ENCODE measurements at regions not wholly inside any gene's neighbourhood (a gene's known extent, or its start where the extent isn't known, plus 50 kb on each side); places are given as distances from the start of the nearest gene placed in this dataset.

DNA sequence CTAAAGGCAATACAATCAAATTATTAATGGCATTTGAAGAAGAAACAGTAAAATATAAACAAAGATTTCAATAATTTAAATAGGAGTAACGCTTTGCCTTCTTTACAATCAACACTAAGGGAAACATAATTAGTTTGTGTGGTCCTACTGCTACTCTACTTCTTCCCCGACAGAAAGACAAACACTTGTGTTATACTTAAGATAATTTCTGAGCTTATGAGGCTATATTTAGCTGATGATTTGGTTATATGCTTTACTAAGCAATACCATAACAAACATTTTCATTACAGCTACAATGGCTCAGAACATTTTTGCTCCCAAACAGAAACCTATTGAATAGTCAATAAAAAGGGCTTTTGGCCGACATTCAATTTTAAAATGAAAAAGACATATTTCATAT is 1217.2 kb upstream of the GJE1 start:
- H3K4me1 ChIP-seq: no peaks in the 10 kb centered on the region
- DNase-seq: no peak
- no peak for TF ChIP-seq POLR2A (IDR thresholded peaks at IDR 0.05)
- no peak for TF ChIP-seq CTCF (IDR thresholded peaks at IDR 0.05)
- no peak overlapping the region for H3K4me3 ChIP-seq
- no peaks in the 10 kb centered on the region for H3K27me3 ChIP-seq
- no peaks in the 10 kb centered on the region for H3K36me3 ChIP-seq
- WGBS, 2 donors: 68 to 70% methylated on average over 3 of the region's 3 CpGs
- no peaks in the 10 kb centered on the region for H3K9me3 ChIP-seq
- intact Hi-C loops (cut with DNase I): no loop called here
- no peak overlapping the region for H3K27ac ChIP-seq

- DNase-seq: no peak
- Histone ChIP-seq H3K4me3 (no peak overlapping the region), H3K4me1 (no peaks in the 10 kb centered on the region), H3K9me3 (no peaks in the 10 kb centered on the region), H3K27ac (no peak overlapping the region), H3K27me3 (no peaks in the 10 kb centered on the region), H3K36me3 (no peaks in the 10 kb centered on the region)
- intact Hi-C loops (cut with DNase I): no loop called here
- no peak for TF ChIP-seq CTCF (IDR thresholded peaks at IDR 0.05)
- no peak for TF ChIP-seq POLR2A (IDR thresholded peaks at IDR 0.05)
- WGBS, 2 donors: 32 to 52% methylated on average over 1 of the region's 1 CpG
Observed at GRCh38 chr6:140915103-140915502, 1217.6 kb upstream of the GJE1 start.

DNA sequence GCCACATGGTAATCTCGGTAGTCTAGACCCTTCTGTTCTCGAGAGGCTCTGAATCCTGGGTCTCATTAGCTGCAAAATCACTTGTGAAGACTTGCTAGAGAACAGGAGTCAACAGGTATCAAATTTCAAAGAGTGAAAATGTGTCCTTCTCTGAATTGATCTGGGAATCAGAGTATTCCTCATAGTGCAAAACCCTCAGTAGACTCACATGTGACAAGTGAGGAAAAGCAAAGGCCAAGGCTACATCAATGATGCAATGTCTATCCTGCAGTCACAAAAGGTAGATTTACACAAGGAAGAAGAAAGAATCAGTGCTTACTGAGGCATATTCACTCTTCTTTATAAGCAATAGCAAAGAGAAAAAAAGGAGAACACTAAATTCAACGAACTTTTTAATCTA is 1220.0 kb upstream of the GJE1 start:
- no peaks in the 10 kb centered on the region for H3K4me1 ChIP-seq
- H3K9me3 ChIP-seq: no peaks in the 10 kb centered on the region
- no peak for TF ChIP-seq CTCF (IDR thresholded peaks at IDR 0.05)
- TF ChIP-seq POLR2A (IDR thresholded peaks at IDR 0.05): no peak
- DNase-seq: no peak
- no peak overlapping the region for H3K4me3 ChIP-seq
- intact Hi-C loops (cut with DNase I): no loop called here
- no peaks in the 10 kb centered on the region for H3K27me3 ChIP-seq
- 50 to 61% methylated on average over 3 of the region's 3 CpGs for WGBS, 2 donors
- no peaks in the 10 kb centered on the region for H3K36me3 ChIP-seq
- no peak overlapping the region for H3K27ac ChIP-seq

DNA sequence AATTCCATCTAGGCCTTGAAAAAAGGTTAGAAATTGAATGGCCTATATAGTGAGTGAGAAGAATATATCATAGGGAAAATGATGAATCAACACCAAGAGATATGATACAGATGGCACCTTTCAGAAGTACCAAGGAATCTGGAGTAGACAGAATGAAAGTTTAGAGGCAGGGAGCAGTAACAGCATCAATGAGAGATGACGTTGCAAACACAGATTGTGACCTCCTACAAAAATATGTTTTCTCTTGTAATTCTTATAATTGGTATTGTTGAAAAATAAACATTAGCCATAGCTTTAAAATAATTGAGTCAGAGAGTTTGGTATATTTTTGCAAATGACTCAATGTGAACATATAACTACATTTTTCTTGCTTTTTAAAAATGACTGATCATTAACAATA is 1223.1 kb upstream of the GJE1 start:
- no peak overlapping the region for H3K4me3 ChIP-seq
- no peaks in the 10 kb centered on the region for H3K9me3 ChIP-seq
- no peak overlapping the region for H3K27ac ChIP-seq
- no peak for DNase-seq
- H3K36me3 ChIP-seq: no peaks in the 10 kb centered on the region
- H3K27me3 ChIP-seq: no peaks in the 10 kb centered on the region
- TF ChIP-seq POLR2A (IDR thresholded peaks at IDR 0.05) (no peak), CTCF (IDR thresholded peaks at IDR 0.05) (no peak)
- WGBS, 2 donors: 64 to 81% methylated on average over 1 of the region's 1 CpG
- intact Hi-C loops (cut with DNase I): no loop called here
- no peaks in the 10 kb centered on the region for H3K4me1 ChIP-seq

GRCh38 chr6:140909156-140909555 is 1223.6 kb upstream of the GJE1 start:
- no peaks in the 10 kb centered on the region for H3K36me3 ChIP-seq
- H3K9me3 ChIP-seq: no peaks in the 10 kb centered on the region
- intact Hi-C loops (cut with DNase I): no loop called here
- no peaks in the 10 kb centered on the region for H3K4me1 ChIP-seq
- no peak overlapping the region for H3K4me3 ChIP-seq
- H3K27ac ChIP-seq: no peak overlapping the region
- DNase-seq: no peak
- TF ChIP-seq CTCF (IDR thresholded peaks at IDR 0.05) (no peak), POLR2A (IDR thresholded peaks at IDR 0.05) (no peak)
- H3K27me3 ChIP-seq: no peaks in the 10 kb centered on the region
